ENCODE measurements at regions not wholly inside any gene's neighbourhood (a gene's known extent, or its start where the extent isn't known, plus 50 kb on each side); places are given as distances from the start of the nearest gene placed in this dataset.

DNA sequence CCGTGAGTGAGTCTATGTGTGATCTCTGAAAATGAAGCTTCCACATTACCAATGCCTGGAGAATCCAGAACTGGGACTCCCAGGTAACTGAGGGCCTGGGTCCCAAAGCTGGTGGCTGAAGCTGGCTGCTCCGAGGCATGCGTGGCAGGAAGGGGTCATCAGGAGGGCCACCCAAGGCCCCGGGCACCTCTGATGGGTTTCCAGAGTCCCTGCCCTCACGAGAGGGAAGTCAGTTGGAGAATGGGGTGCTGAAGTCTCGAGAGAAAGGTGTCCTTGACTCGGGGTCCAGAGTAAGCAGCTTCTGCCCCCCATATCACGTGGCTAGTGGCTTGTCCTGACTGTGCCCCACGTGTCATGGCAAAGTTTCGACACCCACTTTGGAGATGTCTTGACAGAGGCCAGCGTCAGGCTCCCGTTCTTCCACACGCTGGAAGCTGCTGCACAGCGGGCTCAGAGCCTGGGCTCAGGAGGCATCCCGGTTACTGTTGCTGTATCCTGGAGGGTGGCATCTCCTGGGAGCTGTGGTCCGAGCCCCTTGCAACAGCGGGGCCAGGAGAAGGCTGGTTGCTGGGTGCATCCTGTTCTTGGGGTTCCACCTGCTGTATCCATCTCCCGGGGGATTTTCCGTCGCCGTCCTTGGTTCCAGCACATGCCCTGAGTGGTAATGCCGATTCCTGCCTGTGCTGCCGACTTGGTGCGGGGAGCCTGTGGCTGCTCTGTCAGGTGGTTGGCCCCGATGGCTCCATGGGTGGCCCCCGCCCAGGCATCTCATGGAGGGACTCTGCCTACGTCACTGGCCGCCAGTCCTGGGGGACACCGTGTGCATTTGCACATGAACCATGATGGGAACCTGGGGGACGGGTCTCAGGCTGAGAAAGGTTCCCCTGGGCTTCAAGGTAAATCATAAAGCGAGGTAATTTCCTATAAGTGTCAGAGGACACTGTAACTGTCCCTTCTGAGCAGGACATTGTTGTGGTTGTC lies 183.3 kb upstream of the HDAC4 start:
- Histone ChIP-seq H3K27me3 (no peaks in the 10 kb centered on the region), H3K4me3 (no peak overlapping the region), H3K9ac (no peak overlapping the region), H3K36me3 (no peaks in the 10 kb centered on the region), H3K79me2 (ENCODE audit: low read depth) (no peaks in the 10 kb centered on the region), H4K20me1 (ENCODE audit: low read depth) (no peaks in the 10 kb centered on the region), H3K4me2 (peak overlapping the region; percentile 13), H2AFZ (replicated peaks) (no peak overlapping the region), H3F3A (ENCODE audit: low read depth) (no peaks in the 10 kb centered on the region), H3K9me3 (ENCODE audit: low read depth) (no peaks in the 10 kb centered on the region), H3K4me1 (peaks cover 6% of the 10 kb centered on the region), H3K27ac (no peak overlapping the region)
- TF ChIP-seq CTCF (IDR thresholded peaks at IDR 0.05) (no peak), EZH2phosphoT487 (IDR thresholded peaks at IDR 0.05) (no peak), EZH2 (IDR thresholded peaks at IDR 0.05) (no peak)
- no peak for DNase-seq (ENCODE audit: low spot score)
- Mint-ChIP-seq H3K4me1 (peaks cover 22% of the 10 kb centered on the region), H3K36me3 (no peaks in the 10 kb centered on the region), H3K27ac (no peak overlapping the region), H3K4me3 (no peak overlapping the region), H3K9me3 (peaks cover 2% of the 10 kb centered on the region), H3K27me3 (ENCODE audit: insufficient read depth, low read depth) (peaks cover 2% of the 10 kb centered on the region)

DNA sequence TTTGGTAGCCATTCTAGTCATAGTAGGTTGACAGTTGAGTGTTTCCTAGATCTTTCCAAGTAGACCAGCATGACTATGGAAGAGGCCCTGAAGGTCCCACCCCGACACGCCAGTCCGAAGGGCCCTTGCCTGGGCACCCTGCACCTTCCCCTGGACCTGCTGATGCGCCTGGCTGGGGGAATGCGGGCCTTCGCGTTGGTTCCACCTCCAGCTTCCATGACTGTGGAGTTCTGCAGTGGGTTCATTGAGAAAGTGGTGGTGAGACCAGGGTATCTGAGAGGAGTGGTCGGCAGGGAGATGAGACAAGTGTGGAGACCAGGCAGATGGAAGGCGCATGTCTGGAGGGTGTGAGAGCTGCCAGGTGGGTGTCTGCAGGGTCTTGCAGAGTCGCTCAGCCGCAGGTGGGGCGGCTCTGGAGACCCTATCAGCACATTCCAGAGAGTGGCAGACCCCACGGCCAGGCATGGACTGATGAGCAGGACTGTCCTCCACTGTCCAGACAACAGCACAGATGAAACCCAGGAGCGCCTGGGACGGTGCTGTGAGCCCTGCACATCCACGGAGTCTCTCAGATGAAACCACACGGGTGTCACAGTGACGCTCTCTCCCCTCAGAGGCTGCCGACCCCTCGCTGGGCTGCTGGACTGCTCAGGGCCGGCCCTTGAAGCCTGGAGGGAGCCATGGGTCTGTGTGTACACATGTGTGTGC lies 182.5 kb upstream of the HDAC4 start:
- Histone ChIP-seq H3K79me2 (ENCODE audit: low read depth) (no peaks in the 10 kb centered on the region), H3K27me3 (no peaks in the 10 kb centered on the region), H4K20me1 (ENCODE audit: low read depth) (no peaks in the 10 kb centered on the region), H2AFZ (replicated peaks) (no peak overlapping the region), H3K4me3 (no peak overlapping the region), H3K36me3 (no peaks in the 10 kb centered on the region), H3K4me2 (no peak overlapping the region), H3K4me1 (peaks cover 6% of the 10 kb centered on the region), H3K9me3 (ENCODE audit: low read depth) (no peaks in the 10 kb centered on the region), H3F3A (ENCODE audit: low read depth) (no peaks in the 10 kb centered on the region), H3K9ac (no peak overlapping the region), H3K27ac (no peak overlapping the region)
- no peak for DNase-seq (ENCODE audit: low spot score)
- H3K27ac Mint-ChIP-seq, result peak overlapping the region; percentile 78
- H3K27me3 Mint-ChIP-seq (ENCODE audit: insufficient read depth, low read depth), result peaks cover 2% of the 10 kb centered on the region
- peaks cover 2% of the 10 kb centered on the region for H3K9me3 Mint-ChIP-seq
- TF ChIP-seq EZH2 (IDR thresholded peaks at IDR 0.05), result no peak
- peaks cover 21% of the 10 kb centered on the region for H3K4me1 Mint-ChIP-seq
- H3K36me3 Mint-ChIP-seq, result no peaks in the 10 kb centered on the region
- no peak overlapping the region for H3K4me3 Mint-ChIP-seq

DNA sequence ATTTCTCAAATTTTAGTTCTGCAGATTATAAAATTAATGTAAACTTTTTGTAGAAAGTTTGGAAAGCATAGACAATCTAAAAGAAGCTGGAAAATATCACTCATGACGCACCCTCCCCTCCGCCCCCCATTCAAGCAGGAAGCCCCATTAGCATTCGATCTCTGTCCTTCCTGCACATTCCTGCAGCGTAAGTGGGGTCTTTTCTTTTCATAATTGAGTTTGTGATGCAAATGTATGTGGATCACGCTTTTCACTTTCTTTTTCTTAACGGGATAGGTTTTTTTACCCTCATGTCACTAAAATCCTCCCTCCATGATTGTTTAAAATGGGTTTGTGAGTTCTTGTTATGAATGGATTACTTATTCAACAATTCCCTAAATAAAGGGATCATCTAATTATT lies 181.7 kb upstream of the HDAC4 start:
- Histone ChIP-seq H3K4me2 (no peak overlapping the region), H3K79me2 (ENCODE audit: low read depth) (no peaks in the 10 kb centered on the region), H3K36me3 (no peaks in the 10 kb centered on the region), H3K4me3 (no peak overlapping the region), H3K27ac (no peak overlapping the region), H3K4me1 (peaks cover 6% of the 10 kb centered on the region), H3F3A (ENCODE audit: low read depth) (no peaks in the 10 kb centered on the region), H2AFZ (replicated peaks) (no peak overlapping the region), H3K9ac (no peak overlapping the region), H3K27me3 (no peaks in the 10 kb centered on the region), H3K9me3 (ENCODE audit: low read depth) (no peaks in the 10 kb centered on the region), H4K20me1 (ENCODE audit: low read depth) (no peaks in the 10 kb centered on the region)
- Mint-ChIP-seq H3K36me3 (no peaks in the 10 kb centered on the region), H3K9me3 (peaks cover 2% of the 10 kb centered on the region), H3K27me3 (ENCODE audit: insufficient read depth, low read depth) (peaks cover 2% of the 10 kb centered on the region), H3K4me3 (no peak overlapping the region), H3K4me1 (peaks cover 16% of the 10 kb centered on the region), H3K27ac (no peak overlapping the region)
- no peak for TF ChIP-seq EZH2 (IDR thresholded peaks at IDR 0.05)
- no peak for TF ChIP-seq EZH2phosphoT487 (IDR thresholded peaks at IDR 0.05)
- no peak for TF ChIP-seq CTCF (IDR thresholded peaks at IDR 0.05)
- no peak for DNase-seq (ENCODE audit: low spot score)

All from neural progenitor cell (in vitro differentiated cells).